Upper lobe of left lung (tissue), 6 donors: ENCODE measurements at regions not wholly inside any gene's neighbourhood (a gene's known extent, or its start where the extent isn't known, plus 50 kb on each side); places are given as distances from the start of the nearest gene placed in this dataset.

ENCODE experiments used
- ATAC-seq, 2 donors: fragments of 200-7000 bp; cut with Tn5 transposase; one replicate each; pipeline ENCODE4 v1.9.1; 2022; ENCODE audit warnings: mild to moderate bottlenecking in 2 of 2, moderate library complexity in 2 of 2; ENCODE audit not compliant: low FRiP score in 2 of 2
- DNase-seq, 2 donors: peaks; one replicate each; pipeline ENCODE4 v3.0.0-alpha.2; 2019 to 2020
- H3K27ac ChIP-seq, 4 donors: fragments of 200-600 bp; sonication (generic); one replicate each; pipeline ENCODE4 v1.5.1; 2016 to 2019
- H3K27me3 ChIP-seq, 4 donors: fragments of 200-600 bp; sonication (generic); one replicate each; pipeline ENCODE4 v1.5.1; 2017 to 2019
- H3K36me3 ChIP-seq, 4 donors: fragments of 200-600 bp; sonication (generic); one replicate each; pipeline ENCODE4 v1.5.1; 2016 to 2019
- H3K4me1 ChIP-seq, 4 donors: fragments of 200-600 bp; sonication (generic); one replicate each; pipeline ENCODE4 v1.5.1; 2018 to 2019
- H3K4me3 ChIP-seq, 4 donors: fragments of 200-600 bp; sonication (generic); one replicate each; pipeline ENCODE4 v1.5.1; 2017 to 2019; ENCODE audit warnings: mild to moderate bottlenecking in 2 of 4, moderate library complexity in 1 of 4
- H3K9me3 ChIP-seq, 4 donors: fragments of 200-600 bp; sonication (generic); one replicate each; pipeline ENCODE4 v1.5.1; 2018 to 2019
- EP300 ChIP-seq, 4 donors: sonication (generic); formaldehyde crosslinking; IDR thresholded peaks; one replicate each; pipeline ENCODE4 v1.5.1; 2017; ENCODE audit warnings: antibody characterized with exemption in 4 of 4, control low read depth in 2 of 4
- POLR2A ChIP-seq, 4 donors: fragments of 450-650 bp; IDR thresholded peaks; one replicate each; pipeline ENCODE4 v1.5.1; 2016 to 2017; ENCODE audit warnings: antibody characterized with exemption in 4 of 4, mild to moderate bottlenecking in 2 of 4
- POLR2AphosphoS5 ChIP-seq, 2 donors: sonication (generic); formaldehyde crosslinking; IDR thresholded peaks; one replicate each; pipeline ENCODE4 v1.5.1; 2017; ENCODE audit warnings: antibody characterized with exemption in 2 of 2
- WGBS, 2 donors: methylation state at CpG; one replicate each; pipeline ENCODE4 v1.1.5; 2017 to 2018; 5-methylcytosine and 5-hydroxymethylcytosine counted together
- TF ChIP-seq, protein P1 (sequence below), 6 experiments: fragments of 450-650 bp in 4 of 6; fragments of 200-600 bp in 2 of 6; sonication (generic) in 2 of 6; IDR thresholded peaks; one replicate each; pipeline ENCODE4 v1.5.1; 2016 to 2019; ENCODE audit warnings: antibody characterized with exemption in 6 of 6
- donor health status: DM: no; HTN: no; CAD: no; lungs with moderate emphysema.
- donor health status: DM: no; HTN: yes; CAD: no; lungs with severe emphysema.

DNA sequence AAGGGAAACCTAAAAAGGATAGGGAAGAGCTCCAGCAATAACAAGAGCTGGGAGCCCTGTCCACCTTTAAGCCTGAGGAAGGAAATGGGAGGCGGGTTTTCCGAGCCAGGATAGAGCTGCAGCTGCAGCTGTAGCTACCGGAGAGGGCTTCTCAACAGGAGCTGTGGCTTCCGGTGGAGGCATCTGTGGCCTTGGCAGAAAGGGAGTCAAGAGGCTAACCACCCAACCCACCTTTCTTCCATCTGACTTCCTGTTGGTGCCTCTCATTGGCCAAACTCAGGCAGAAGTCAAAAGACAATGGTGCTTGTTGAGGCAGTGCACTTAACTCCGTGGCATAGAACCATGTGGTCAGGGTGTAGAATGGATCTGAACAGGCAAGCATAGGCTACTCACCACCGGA lies 313.1 kb upstream of the DAB1 start:
- WGBS, 2 donors, result 43 to 74% methylated on average over 6 of the region's 6 CpGs

DNA sequence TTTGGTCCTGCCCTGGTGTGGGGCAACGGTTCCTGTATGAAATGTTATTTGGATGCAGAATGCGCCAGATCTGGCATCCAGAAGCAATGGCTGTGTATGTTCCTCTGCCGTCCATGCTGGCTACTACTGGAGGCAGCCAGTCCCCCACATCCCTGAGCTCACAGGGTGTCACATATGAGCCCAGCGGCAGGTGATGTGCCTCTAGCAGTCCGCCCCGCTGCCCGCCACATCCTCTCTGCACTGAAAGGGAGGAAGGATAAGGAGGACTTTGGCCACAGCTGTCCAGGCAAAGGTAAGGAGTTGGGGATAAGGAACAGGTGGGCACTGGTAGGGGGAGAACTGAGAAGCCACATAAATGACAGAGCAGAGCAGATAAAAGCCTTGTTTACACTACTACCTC lies 305.3 kb upstream of the DAB1 start:
- 90 to 95% methylated on average over 4 to 7 of the region's 7 CpGs for WGBS, 2 donors
- Histone ChIP-seq H3K4me1 (no peaks in the 10 kb centered on the region), H3K27ac (no peak overlapping the region), H3K4me3 (no peak overlapping the region), H3K36me3 (no peaks in the 10 kb centered on the region), H3K27me3 (no peaks in the 10 kb centered on the region), H3K9me3 (no peaks in the 10 kb centered on the region)
- ATAC-seq (no peak), DNase-seq (peak in 1 of 2 donors; percentile 32)
- TF ChIP-seq, protein P1, sequence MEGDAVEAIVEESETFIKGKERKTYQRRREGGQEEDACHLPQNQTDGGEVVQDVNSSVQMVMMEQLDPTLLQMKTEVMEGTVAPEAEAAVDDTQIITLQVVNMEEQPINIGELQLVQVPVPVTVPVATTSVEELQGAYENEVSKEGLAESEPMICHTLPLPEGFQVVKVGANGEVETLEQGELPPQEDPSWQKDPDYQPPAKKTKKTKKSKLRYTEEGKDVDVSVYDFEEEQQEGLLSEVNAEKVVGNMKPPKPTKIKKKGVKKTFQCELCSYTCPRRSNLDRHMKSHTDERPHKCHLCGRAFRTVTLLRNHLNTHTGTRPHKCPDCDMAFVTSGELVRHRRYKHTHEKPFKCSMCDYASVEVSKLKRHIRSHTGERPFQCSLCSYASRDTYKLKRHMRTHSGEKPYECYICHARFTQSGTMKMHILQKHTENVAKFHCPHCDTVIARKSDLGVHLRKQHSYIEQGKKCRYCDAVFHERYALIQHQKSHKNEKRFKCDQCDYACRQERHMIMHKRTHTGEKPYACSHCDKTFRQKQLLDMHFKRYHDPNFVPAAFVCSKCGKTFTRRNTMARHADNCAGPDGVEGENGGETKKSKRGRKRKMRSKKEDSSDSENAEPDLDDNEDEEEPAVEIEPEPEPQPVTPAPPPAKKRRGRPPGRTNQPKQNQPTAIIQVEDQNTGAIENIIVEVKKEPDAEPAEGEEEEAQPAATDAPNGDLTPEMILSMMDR (IDR thresholded peaks at IDR 0.05), result no peak
- TF ChIP-seq EP300 (IDR thresholded peaks at IDR 0.05) (no peak), POLR2AphosphoS5 (IDR thresholded peaks at IDR 0.05) (no peak), POLR2A (IDR thresholded peaks at IDR 0.05) (no peak)

More for the DNA sequence above, 313.1 kb upstream of the DAB1 start:
- ATAC-seq (no peak), DNase-seq (no peak)
- no peak for TF ChIP-seq EP300 (IDR thresholded peaks at IDR 0.05)
- TF ChIP-seq, protein P1 (IDR thresholded peaks at IDR 0.05), result no peak
- no peak for TF ChIP-seq POLR2A (IDR thresholded peaks at IDR 0.05)
- TF ChIP-seq POLR2AphosphoS5 (IDR thresholded peaks at IDR 0.05), result no peak
- Histone ChIP-seq H3K36me3 (no peaks in the 10 kb centered on the region), H3K27me3 (no peaks in the 10 kb centered on the region), H3K27ac (no peak overlapping the region), H3K4me3 (no peak overlapping the region), H3K9me3 (no peaks in the 10 kb centered on the region), H3K4me1 (no peaks in the 10 kb centered on the region)

DNA sequence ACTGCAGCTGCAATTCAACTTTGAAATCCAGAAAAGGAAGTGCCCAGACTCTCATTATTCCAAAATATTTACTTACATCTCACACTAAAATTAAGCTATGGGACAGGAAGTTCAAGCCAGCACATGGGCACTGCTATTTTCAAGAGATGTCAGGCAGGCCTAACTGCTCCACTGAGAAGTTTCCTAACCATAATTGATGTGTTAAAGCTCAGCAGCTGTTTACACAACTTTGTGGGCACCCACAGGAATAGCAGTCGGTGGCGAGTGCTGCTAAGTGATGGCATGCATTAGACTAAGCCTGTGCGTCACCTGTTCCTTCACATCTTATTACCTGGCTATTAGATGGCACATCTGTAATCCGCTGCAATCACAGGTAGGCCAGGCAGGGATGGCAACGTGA lies 303.3 kb upstream of the DAB1 start:
- H3K4me1 ChIP-seq, result no peaks in the 10 kb centered on the region
- no peaks in the 10 kb centered on the region for H3K36me3 ChIP-seq
- TF ChIP-seq POLR2AphosphoS5 (IDR thresholded peaks at IDR 0.05) (no peak), EP300 (IDR thresholded peaks at IDR 0.05) (no peak), POLR2A (IDR thresholded peaks at IDR 0.05) (no peak)
- TF ChIP-seq, protein P1 (IDR thresholded peaks at IDR 0.05), result no peak
- ATAC-seq (no peak), DNase-seq (no peak)
- no peak overlapping the region for H3K4me3 ChIP-seq
- 59 to 67% methylated on average over 4 to 5 of the region's 5 CpGs for WGBS, 2 donors
- no peaks in the 10 kb centered on the region for H3K27me3 ChIP-seq
- H3K27ac ChIP-seq, result no peak overlapping the region
- H3K9me3 ChIP-seq, result no peaks in the 10 kb centered on the region

DNA sequence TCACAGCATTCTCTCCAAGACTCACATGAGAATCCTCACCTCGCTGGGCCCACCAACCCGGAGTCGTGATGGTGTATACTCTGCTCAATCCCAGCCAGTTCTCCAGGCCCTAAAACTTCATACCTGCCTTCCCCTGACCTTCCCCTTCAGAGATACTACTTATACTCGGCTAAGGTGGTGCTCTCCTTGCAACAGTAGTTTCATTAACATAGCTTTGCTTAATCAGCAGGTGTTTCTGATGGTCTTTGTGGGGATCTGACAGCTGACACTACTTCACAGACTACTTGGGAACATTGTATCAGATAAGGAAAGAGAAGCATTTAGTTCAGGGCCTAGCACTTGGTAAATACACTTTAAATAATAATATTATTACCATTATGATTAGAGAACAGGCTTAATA lies 301.5 kb upstream of the DAB1 start:
- TF ChIP-seq POLR2A (IDR thresholded peaks at IDR 0.05) (no peak), EP300 (IDR thresholded peaks at IDR 0.05) (no peak), POLR2AphosphoS5 (IDR thresholded peaks at IDR 0.05) (no peak)
- TF ChIP-seq, protein P1 (IDR thresholded peaks at IDR 0.05), result no peak
- H3K27ac ChIP-seq, result no peak overlapping the region
- H3K9me3 ChIP-seq, result no peaks in the 10 kb centered on the region
- H3K4me3 ChIP-seq, result no peak overlapping the region
- H3K27me3 ChIP-seq, result no peaks in the 10 kb centered on the region
- no peak for ATAC-seq
- no peaks in the 10 kb centered on the region for H3K4me1 ChIP-seq
- no peaks in the 10 kb centered on the region for H3K36me3 ChIP-seq
- DNase-seq, result no peak
- 83 to 88% methylated on average over 4 of the region's 4 CpGs for WGBS, 2 donors

DNA sequence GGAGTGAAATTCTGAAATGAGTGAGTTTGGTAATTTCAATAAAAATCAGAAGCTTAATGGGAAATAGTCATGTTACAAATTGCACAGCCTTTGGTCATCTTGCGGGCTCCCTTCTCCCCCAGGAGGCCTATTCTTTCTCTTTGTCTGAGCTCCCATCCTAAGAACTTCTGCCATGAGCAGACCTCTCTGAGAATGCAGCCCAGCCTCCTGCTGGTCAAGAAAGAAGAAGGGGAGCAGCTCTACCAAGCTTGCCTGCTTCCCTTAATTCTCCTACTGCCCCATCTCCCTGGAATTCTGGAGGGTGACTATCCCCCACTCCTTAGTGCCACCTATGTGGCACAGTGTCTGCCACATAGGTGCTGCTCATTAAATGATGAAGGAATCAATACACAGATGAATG lies 300.7 kb upstream of the DAB1 start:
- 86 to 95% methylated on average over 1 of the region's 1 CpG for WGBS, 2 donors
- Histone ChIP-seq H3K9me3 (no peaks in the 10 kb centered on the region), H3K36me3 (no peaks in the 10 kb centered on the region), H3K27me3 (no peaks in the 10 kb centered on the region), H3K4me3 (no peak overlapping the region), H3K4me1 (no peaks in the 10 kb centered on the region), H3K27ac (no peak overlapping the region)
- DNase-seq, result no peak
- ATAC-seq, result no peak
- TF ChIP-seq EP300 (IDR thresholded peaks at IDR 0.05) (no peak), POLR2AphosphoS5 (IDR thresholded peaks at IDR 0.05) (no peak), POLR2A (IDR thresholded peaks at IDR 0.05) (no peak)
- TF ChIP-seq, protein P1 (IDR thresholded peaks at IDR 0.05), result no peak
